Endothelial cell of umbilical vein (primary cell): ENCODE measurements at regions not wholly inside any gene's neighbourhood (a gene's known extent, or its start where the extent isn't known, plus 50 kb on each side); places are given as distances from the start of the nearest gene placed in this dataset.

ENCODE experiments used
- BruUV-seq: library from RNA; stranded (reverse); fragments of 400-500 nt; replicated peaks from 2 replicates; lab custom pipeline; 2021; lab: Mats Ljungman, UMichigan
- CTCF ChIA-PET: fragments of 300-600, 350-600 bp; sonication (Branson Sonifier 250); formaldehyde crosslinking; loops from one replicate; lab custom pipeline; 2021; ENCODE audit warnings: antibody characterized with exemption, inconsistent platforms; lab: Charles Lee
- POLR2A ChIA-PET: fragments of 300-600, 350-600 bp; sonication (Branson Sonifier 250); formaldehyde crosslinking; loops from one replicate; lab custom pipeline; 2021; ENCODE audit warnings: antibody characterized with exemption, inconsistent platforms; lab: Charles Lee
- DNase-seq: peaks from one replicate; pipeline ENCODE4 v3.0.0-alpha.2; 2011; ENCODE audit warnings: low read depth, low spot score
- FAIRE-seq: peaks from 2 replicates; lab custom pipeline; 2011; peaks lifted over from hg19 to GRCh38; lab: Jason Lieb, UNC
- H2AFZ ChIP-seq: 2 replicates; pipeline ENCODE4 v1.6.0; 2012; ENCODE audit warnings: low read depth, low read length, control low read depth, inconsistent platforms
- H3K27ac ChIP-seq: 2 replicates; pipeline ENCODE4 v1.5.1; 2011; ENCODE audit warnings: low read depth, mild to moderate bottlenecking, control low read depth, low read length, moderate library complexity; ENCODE audit not compliant: insufficient read depth
- H3K27me3 ChIP-seq, 2 experiments: 2 replicates each; pipeline versions ENCODE4 v1.6.0 to v1.6.1; 2011; ENCODE audit warnings: low read length in 2 of 2, mixed read lengths in 1 of 2; ENCODE audit not compliant: control insufficient read depth in 2 of 2, insufficient read depth in 2 of 2
- H3K36me3 ChIP-seq, 2 experiments: 2 replicates in 1 of 2; 3 replicates in 1 of 2; pipeline ENCODE4 v1.5.1; 2011; ENCODE audit warnings: low read length in 2 of 2, mild to moderate bottlenecking in 1 of 2, moderate library complexity in 1 of 2; ENCODE audit not compliant: control insufficient read depth in 2 of 2, insufficient read depth in 2 of 2; ENCODE audit errors: extremely low read depth in 1 of 2
- H3K4me1 ChIP-seq: 3 replicates; pipeline ENCODE4 v1.5.1; 2011; ENCODE audit warnings: mild to moderate bottlenecking, low read length; ENCODE audit not compliant: control insufficient read depth, insufficient read depth; ENCODE audit errors: extremely low read depth
- H3K4me2 ChIP-seq: 2 replicates; pipeline ENCODE4 v1.6.1; 2011; ENCODE audit warnings: low read length, control low read depth, mixed read lengths; ENCODE audit not compliant: insufficient read depth
- H3K4me3 ChIP-seq, 3 experiments: fragments of 200-600 bp in 1 of 3; sonication (generic), shearing (Covaris generic) in 1 of 3; replicated peaks in 1 of 3; 2 replicates each; pipeline ENCODE4 v1.5.1; 2011 to 2016; ENCODE audit warnings: control low read depth in 3 of 3, low read length in 3 of 3, mild to moderate bottlenecking in 2 of 3, inconsistent platforms in 1 of 3, low read depth in 1 of 3, moderate library complexity in 1 of 3; ENCODE audit not compliant: insufficient read depth in 1 of 3
- H3K79me2 ChIP-seq: 2 replicates; pipeline ENCODE4 v1.6.0; 2012; ENCODE audit warnings: low read length, inconsistent platforms; ENCODE audit not compliant: control insufficient read depth, insufficient read depth
- H3K9ac ChIP-seq: replicated peaks from 2 replicates; pipeline ENCODE3; 2011; ENCODE audit warnings: low read length, control low read depth; ENCODE audit not compliant: insufficient read depth; ENCODE audit errors: extremely low read depth
- H3K9me1 ChIP-seq: replicated peaks from 3 replicates; pipeline ENCODE4 v1.6.0; 2011; ENCODE audit warnings: mild to moderate bottlenecking, low read length; ENCODE audit not compliant: control insufficient read depth, insufficient read depth; ENCODE audit errors: extremely low read depth
- H3K9me3 ChIP-seq: replicated peaks from 2 replicates; pipeline ENCODE4 v1.5.1; 2012; ENCODE audit warnings: low read length, inconsistent platforms; ENCODE audit not compliant: control insufficient read depth, insufficient read depth
- H4K20me1 ChIP-seq: replicated peaks from 2 replicates; pipeline ENCODE3; 2011; ENCODE audit warnings: mild to moderate bottlenecking, low read length; ENCODE audit not compliant: control insufficient read depth, insufficient read depth; ENCODE audit errors: extremely low read depth
- EZH2 ChIP-seq: IDR thresholded peaks from 2 replicates; pipeline ENCODE4 v1.6.1; 2012; ENCODE audit warnings: borderline replicate concordance, low read depth, mild to moderate bottlenecking, moderate library complexity, low read length, inconsistent platforms; ENCODE audit not compliant: severe bottlenecking
- FOS ChIP-seq: IDR thresholded peaks from 2 replicates; pipeline ENCODE4 v1.6.1; 2011; ENCODE audit warnings: mild to moderate bottlenecking, low read length, moderate library complexity, borderline replicate concordance; ENCODE audit not compliant: insufficient read depth
- GATA2 ChIP-seq: IDR thresholded peaks from 2 replicates; pipeline ENCODE4 v1.7.0; 2011; ENCODE audit warnings: low read depth, mild to moderate bottlenecking, moderate library complexity, mixed read lengths, low read length; ENCODE audit not compliant: insufficient read length, insufficient read depth
- JUN ChIP-seq: IDR thresholded peaks from 2 replicates; pipeline ENCODE4 v1.6.1; 2011; ENCODE audit warnings: borderline replicate concordance, low read depth; ENCODE audit not compliant: insufficient read length, insufficient read depth
- MAX ChIP-seq: IDR thresholded peaks from 2 replicates; pipeline ENCODE4 v1.6.1; 2011; ENCODE audit not compliant: insufficient read depth, insufficient read length
- MYC ChIP-seq: IDR thresholded peaks from one replicate; pipeline ENCODE4 v1.6.1; 2011; ENCODE audit warnings: mild to moderate bottlenecking, low read depth, low read length
- POLR2A ChIP-seq: IDR thresholded peaks from 2 replicates; pipeline ENCODE4 v1.6.1; 2012; ENCODE audit warnings: low read depth, mild to moderate bottlenecking, control low read depth, low read length
- POLR2AphosphoS5 ChIP-seq: IDR thresholded peaks from 2 replicates; pipeline ENCODE4 v1.6.1; 2012; ENCODE audit warnings: low read depth, mild to moderate bottlenecking, control low read depth, low read length, moderate library complexity; ENCODE audit not compliant: insufficient read depth
- dilution Hi-C: fragments of 300-500 bp; cut with MboI; formaldehyde crosslinking; loops from one replicate; pipeline ENCODE4 v1.15.0; 2019; ENCODE audit warnings: low sequenced_read_pairs; ENCODE audit not compliant: extremely low pct_ligation_motif_present
- intact Hi-C: fragments of 100-400 bp; cut with micrococcal nuclease; formaldehyde crosslinking; loops from one replicate; pipeline ENCODE4 v1.10.0; 2022
- TF ChIP-seq, protein P1 (sequence below), 2 donors: IDR thresholded peaks; 1 replicate in 1 of 2; 2 replicates in 1 of 2; pipeline ENCODE4 v1.5.1; 2011; ENCODE audit warnings: low read length in 2 of 2, mild to moderate bottlenecking in 2 of 2, moderate library complexity in 2 of 2, control low read depth in 1 of 2, inconsistent platforms in 1 of 2, low read depth in 1 of 2; ENCODE audit not compliant: insufficient read depth in 1 of 2; ENCODE audit errors: extremely low read depth in 1 of 2

- dilution Hi-C loops = no loop called here
- no peak overlapping the region for H3K4me2 ChIP-seq
- H3K9ac ChIP-seq = no peak overlapping the region
- no peaks in the 10 kb centered on the region for H4K20me1 ChIP-seq
- no TSS peak for BruUV-seq
- H3K9me1 ChIP-seq = no peaks in the 10 kb centered on the region
- FAIRE-seq (no peak), DNase-seq (no peak)
- H3K4me1 ChIP-seq = peaks cover 3% of the 10 kb centered on the region
- no peak overlapping the region for H2AFZ ChIP-seq
- H3K9me3 ChIP-seq = no peaks in the 10 kb centered on the region
- TF ChIP-seq MYC (no peak), JUN (no peak), FOS (no peak)
- H3K27ac ChIP-seq = no peak overlapping the region
- ChIA-PET CTCF (interaction anchor here (1.3 kb wide), 1 partner anchor 15 kb away, joined by 3 read pairs; no protein-coding TSS in a partner anchor), POLR2A (no interaction called here)
- intact Hi-C loops = no loop called here
- no peak overlapping the region for H3K4me3 ChIP-seq
- no peaks in the 10 kb centered on the region for H3K36me3 ChIP-seq
- no peaks in the 10 kb centered on the region for H3K79me2 ChIP-seq
- H3K27me3 ChIP-seq = no peaks in the 10 kb centered on the region
Observed at GRCh38 chr5:58071566-58071965, 388.3 kb downstream of the PLK2 start.

- Histone ChIP-seq H3K27ac (no peak overlapping the region), H3K27me3 (no peaks in the 10 kb centered on the region), H3K9me3 (no peaks in the 10 kb centered on the region), H4K20me1 (no peaks in the 10 kb centered on the region), H3K36me3 (no peaks in the 10 kb centered on the region), H3K9ac (no peak overlapping the region), H3K4me2 (no peak overlapping the region), H2AFZ (no peak overlapping the region), H3K79me2 (no peaks in the 10 kb centered on the region), H3K4me3 (no peak overlapping the region), H3K9me1 (no peaks in the 10 kb centered on the region), H3K4me1 (peaks cover 3% of the 10 kb centered on the region)
- BruUV-seq = no TSS peak
- CTCF ChIA-PET = no interaction called here
- FAIRE-seq (no peak), DNase-seq (no peak)
- TF ChIP-seq, protein P1, sequence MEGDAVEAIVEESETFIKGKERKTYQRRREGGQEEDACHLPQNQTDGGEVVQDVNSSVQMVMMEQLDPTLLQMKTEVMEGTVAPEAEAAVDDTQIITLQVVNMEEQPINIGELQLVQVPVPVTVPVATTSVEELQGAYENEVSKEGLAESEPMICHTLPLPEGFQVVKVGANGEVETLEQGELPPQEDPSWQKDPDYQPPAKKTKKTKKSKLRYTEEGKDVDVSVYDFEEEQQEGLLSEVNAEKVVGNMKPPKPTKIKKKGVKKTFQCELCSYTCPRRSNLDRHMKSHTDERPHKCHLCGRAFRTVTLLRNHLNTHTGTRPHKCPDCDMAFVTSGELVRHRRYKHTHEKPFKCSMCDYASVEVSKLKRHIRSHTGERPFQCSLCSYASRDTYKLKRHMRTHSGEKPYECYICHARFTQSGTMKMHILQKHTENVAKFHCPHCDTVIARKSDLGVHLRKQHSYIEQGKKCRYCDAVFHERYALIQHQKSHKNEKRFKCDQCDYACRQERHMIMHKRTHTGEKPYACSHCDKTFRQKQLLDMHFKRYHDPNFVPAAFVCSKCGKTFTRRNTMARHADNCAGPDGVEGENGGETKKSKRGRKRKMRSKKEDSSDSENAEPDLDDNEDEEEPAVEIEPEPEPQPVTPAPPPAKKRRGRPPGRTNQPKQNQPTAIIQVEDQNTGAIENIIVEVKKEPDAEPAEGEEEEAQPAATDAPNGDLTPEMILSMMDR (IDR thresholded peaks at IDR 0.05; ENCODE audit: extremely low read depth in 1 of 2, insufficient read depth in 1 of 2, low read depth in 1 of 2, low read length in 2 of 2) = no peak
- TF ChIP-seq FOS (no peak), MYC (no peak), POLR2A (no peak), GATA2 (no peak), JUN (no peak), EZH2 (no peak), POLR2AphosphoS5 (no peak), MAX (no peak)
- intact Hi-C loops = no loop called here
- dilution Hi-C loops = no loop called here
- POLR2A ChIA-PET = no interaction called here
Observed at GRCh38 chr5:58069846-58070245, 390.0 kb downstream of the PLK2 start.
